ENCODE measurements at regions not wholly inside any gene's neighbourhood (a gene's known extent, or its start where the extent isn't known, plus 50 kb on each side); places are given as distances from the start of the nearest gene placed in this dataset.

DNA sequence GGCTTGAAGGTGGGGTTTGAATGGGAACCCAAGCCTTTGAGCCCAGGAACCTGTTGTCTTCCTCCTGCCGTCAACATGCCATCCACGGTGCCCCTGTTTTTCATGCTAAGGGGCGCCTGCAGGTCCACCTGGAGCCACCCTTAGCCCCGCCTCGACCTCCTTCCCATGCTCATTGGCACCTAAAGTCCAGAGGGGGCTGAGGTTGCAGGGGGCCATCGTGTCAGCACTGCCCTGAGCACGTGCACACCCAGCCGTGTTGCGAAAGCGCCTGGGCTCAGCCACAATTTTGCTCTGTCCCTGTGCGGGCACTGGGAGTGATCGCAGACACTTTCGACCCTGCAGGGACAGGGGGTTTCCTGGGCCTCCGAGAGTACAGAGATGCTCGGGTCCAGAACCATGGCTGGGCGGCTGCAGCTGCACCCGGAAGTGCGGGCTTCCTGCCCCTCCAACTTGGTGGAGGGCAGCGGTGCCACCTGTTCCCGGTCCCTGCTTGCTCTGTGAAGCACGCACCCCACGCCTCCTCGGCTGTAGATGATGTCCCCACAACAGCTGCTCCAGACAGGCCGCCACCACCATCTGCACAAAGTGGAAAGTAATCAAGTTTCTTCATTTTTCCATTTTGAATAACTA, 454.7 kb downstream of the CDH8 start:
- TF ChIP-seq EZH2phosphoT487 (IDR thresholded peaks at IDR 0.05; ENCODE audit: insufficient read depth, low read depth), result no peak
- TF ChIP-seq EZH2 (IDR thresholded peaks at IDR 0.05; ENCODE audit: insufficient read depth, poor library complexity, severe bottlenecking), result no peak
